ENCODE measurements at regions not wholly inside any gene's neighbourhood (a gene's known extent, or its start where the extent isn't known, plus 50 kb on each side); places are given as distances from the start of the nearest gene placed in this dataset.

GRCh38 chr9:103225702-103226646 is 230.8 kb downstream of the CYLC2 start:
- FAIRE-seq (no peak), DNase-seq (ENCODE audit: extremely low read depth in 1 of 4, low spot score in 3 of 4) (no peak), ATAC-seq (no peak)
- Histone ChIP-seq H3K9me1 (ENCODE audit: control insufficient read depth, insufficient read depth, low read length) (no peaks in the 10 kb centered on the region), H3K36me3 (ENCODE audit: control insufficient read depth, insufficient read depth, low read length) (no peaks in the 10 kb centered on the region), H3K4me3 (no peak overlapping the region), H3K9ac (ENCODE audit: insufficient read depth in 1 of 2, low read depth in 2 of 2, low read length in 2 of 2) (no peak overlapping the region), H3K79me2 (ENCODE audit: control insufficient read depth, insufficient read depth, low read length) (no peaks in the 10 kb centered on the region), H3K4me1 (replicated peaks in 1 of 2; ENCODE audit: control insufficient read depth in 2 of 2, insufficient read depth in 2 of 2, low read length in 2 of 2) (no peaks in the 10 kb centered on the region), H3K27ac (ENCODE audit: extremely low read depth, low read depth, low read length) (no peak overlapping the region), H3K27me3 (ENCODE audit: control insufficient read depth in 2 of 2, insufficient read depth in 2 of 2, low read length in 2 of 2) (no peaks in the 10 kb centered on the region), H3K9me3 (replicated peaks; ENCODE audit: control insufficient read depth, insufficient read depth, low read depth, low read length) (no peaks in the 10 kb centered on the region), H3K4me2 (ENCODE audit: insufficient read depth, low read length) (no peak overlapping the region), H2AFZ (ENCODE audit: low read depth, low read length) (no peak overlapping the region), H4K20me1 (replicated peaks; ENCODE audit: control insufficient read depth, insufficient read depth, low read length) (no peaks in the 10 kb centered on the region)
- in situ Hi-C loops (cut with MboI) (no loop called here), intact Hi-C loops (cut with micrococcal nuclease) (no loop called here)
- WGBS (ENCODE audit: insufficient coverage, low coverage, missing lambda C conversion rate): 3% methylated on average over 4 of the region's 4 CpGs
- POLR2A ChIA-PET: no interaction called here
- no TSS peak for BruUV-seq (replicated peaks)
- CTCF ChIA-PET (ENCODE audit: low intra/inter-chr PET ratio): no interaction called here
- no peak for TF ChIP-seq MTA3 (IDR thresholded peaks at IDR 0.05; ENCODE audit: borderline replicate concordance)
- TF ChIP-seq ZNF263 (CRISPR knock-in tag; IDR thresholded peaks at IDR 0.05; ENCODE audit: borderline replicate concordance): no peak
- no peak for TF ChIP-seq ZNF77 (CRISPR knock-in tag; IDR thresholded peaks at IDR 0.05)
- TF ChIP-seq RBM22 (IDR thresholded peaks at IDR 0.05; ENCODE audit: low read depth, low read length, poor library complexity, severe bottlenecking): no peak
- TF ChIP-seq, protein P1, sequence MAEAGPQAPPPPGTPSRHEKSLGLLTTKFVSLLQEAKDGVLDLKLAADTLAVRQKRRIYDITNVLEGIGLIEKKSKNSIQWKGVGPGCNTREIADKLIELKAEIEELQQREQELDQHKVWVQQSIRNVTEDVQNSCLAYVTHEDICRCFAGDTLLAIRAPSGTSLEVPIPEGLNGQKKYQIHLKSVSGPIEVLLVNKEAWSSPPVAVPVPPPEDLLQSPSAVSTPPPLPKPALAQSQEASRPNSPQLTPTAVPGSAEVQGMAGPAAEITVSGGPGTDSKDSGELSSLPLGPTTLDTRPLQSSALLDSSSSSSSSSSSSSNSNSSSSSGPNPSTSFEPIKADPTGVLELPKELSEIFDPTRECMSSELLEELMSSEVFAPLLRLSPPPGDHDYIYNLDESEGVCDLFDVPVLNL (CRISPR knock-in tag; IDR thresholded peaks at IDR 0.05; ENCODE audit: low read depth): no peak
- no peak for TF ChIP-seq POU5F1 (IDR thresholded peaks at IDR 0.05; ENCODE audit: borderline replicate concordance, low read depth, low read length, partially characterized antibody)
- TF ChIP-seq, protein P2, sequence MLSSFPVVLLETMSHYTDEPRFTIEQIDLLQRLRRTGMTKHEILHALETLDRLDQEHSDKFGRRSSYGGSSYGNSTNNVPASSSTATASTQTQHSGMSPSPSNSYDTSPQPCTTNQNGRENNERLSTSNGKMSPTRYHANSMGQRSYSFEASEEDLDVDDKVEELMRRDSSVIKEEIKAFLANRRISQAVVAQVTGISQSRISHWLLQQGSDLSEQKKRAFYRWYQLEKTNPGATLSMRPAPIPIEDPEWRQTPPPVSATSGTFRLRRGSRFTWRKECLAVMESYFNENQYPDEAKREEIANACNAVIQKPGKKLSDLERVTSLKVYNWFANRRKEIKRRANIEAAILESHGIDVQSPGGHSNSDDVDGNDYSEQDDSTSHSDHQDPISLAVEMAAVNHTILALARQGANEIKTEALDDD (IDR thresholded peaks at IDR 0.05): no peak
- TF ChIP-seq FOXJ3 (CRISPR knock-in tag; IDR thresholded peaks at IDR 0.05): no peak
- no peak for TF ChIP-seq MEF2A (IDR thresholded peaks at IDR 0.05; ENCODE audit: control insufficient read depth, low read depth, low read length)
- no peak for TF ChIP-seq IFI16 (CRISPR knock-in tag; IDR thresholded peaks at IDR 0.05)
- TF ChIP-seq LEF1 (IDR thresholded peaks at IDR 0.05): no peak
- TF ChIP-seq MBD2 (IDR thresholded peaks at IDR 0.05; ENCODE audit: borderline replicate concordance, low read depth): no peak
- TF ChIP-seq, protein P3, sequence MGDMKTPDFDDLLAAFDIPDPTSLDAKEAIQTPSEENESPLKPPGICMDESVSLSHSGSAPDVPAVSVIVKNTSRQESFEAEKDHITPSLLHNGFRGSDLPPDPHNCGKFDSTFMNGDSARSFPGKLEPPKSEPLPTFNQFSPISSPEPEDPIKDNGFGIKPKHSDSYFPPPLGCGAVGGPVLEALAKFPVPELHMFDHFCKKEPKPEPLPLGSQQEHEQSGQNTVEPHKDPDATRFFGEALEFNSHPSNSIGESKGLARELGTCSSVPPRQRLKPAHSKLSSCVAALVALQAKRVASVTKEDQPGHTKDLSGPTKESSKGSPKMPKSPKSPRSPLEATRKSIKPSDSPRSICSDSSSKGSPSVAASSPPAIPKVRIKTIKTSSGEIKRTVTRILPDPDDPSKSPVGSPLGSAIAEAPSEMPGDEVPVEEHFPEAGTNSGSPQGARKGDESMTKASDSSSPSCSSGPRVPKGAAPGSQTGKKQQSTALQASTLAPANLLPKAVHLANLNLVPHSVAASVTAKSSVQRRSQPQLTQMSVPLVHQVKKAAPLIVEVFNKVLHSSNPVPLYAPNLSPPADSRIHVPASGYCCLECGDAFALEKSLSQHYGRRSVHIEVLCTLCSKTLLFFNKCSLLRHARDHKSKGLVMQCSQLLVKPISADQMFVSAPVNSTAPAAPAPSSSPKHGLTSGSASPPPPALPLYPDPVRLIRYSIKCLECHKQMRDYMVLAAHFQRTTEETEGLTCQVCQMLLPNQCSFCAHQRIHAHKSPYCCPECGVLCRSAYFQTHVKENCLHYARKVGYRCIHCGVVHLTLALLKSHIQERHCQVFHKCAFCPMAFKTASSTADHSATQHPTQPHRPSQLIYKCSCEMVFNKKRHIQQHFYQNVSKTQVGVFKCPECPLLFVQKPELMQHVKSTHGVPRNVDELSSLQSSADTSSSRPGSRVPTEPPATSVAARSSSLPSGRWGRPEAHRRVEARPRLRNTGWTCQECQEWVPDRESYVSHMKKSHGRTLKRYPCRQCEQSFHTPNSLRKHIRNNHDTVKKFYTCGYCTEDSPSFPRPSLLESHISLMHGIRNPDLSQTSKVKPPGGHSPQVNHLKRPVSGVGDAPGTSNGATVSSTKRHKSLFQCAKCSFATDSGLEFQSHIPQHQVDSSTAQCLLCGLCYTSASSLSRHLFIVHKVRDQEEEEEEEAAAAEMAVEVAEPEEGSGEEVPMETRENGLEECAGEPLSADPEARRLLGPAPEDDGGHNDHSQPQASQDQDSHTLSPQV (IDR thresholded peaks at IDR 0.05): no peak
- TF ChIP-seq TEAD2 (tag; IDR thresholded peaks at IDR 0.05): no peak
- no peak for TF ChIP-seq CBFA2T3 (IDR thresholded peaks at IDR 0.05)
- TF ChIP-seq CREB3 (tag; conservative IDR thresholded peaks at IDR 0.05; ENCODE audit: low read depth): no peak
